AG08396 (cell line): ENCODE measurements at regions not wholly inside any gene's neighbourhood (a gene's known extent, or its start where the extent isn't known, plus 50 kb on each side); places are given as distances from the start of the nearest gene placed in this dataset.
A peak's percentile ranks its signal among the peaks of the same experiment; 100 is the strongest.
"Not testable (repeated sequence)": the region's sequence is repeated elsewhere in the genome, so short reads cannot be mapped to it uniquely, and the experiment has no call there.

ENCODE experiments used
- DNase-seq: peaks from one replicate; pipeline ENCODE4 v3.0.0; 2012; ENCODE audit warnings: low spot score, mixed read lengths

DNA sequence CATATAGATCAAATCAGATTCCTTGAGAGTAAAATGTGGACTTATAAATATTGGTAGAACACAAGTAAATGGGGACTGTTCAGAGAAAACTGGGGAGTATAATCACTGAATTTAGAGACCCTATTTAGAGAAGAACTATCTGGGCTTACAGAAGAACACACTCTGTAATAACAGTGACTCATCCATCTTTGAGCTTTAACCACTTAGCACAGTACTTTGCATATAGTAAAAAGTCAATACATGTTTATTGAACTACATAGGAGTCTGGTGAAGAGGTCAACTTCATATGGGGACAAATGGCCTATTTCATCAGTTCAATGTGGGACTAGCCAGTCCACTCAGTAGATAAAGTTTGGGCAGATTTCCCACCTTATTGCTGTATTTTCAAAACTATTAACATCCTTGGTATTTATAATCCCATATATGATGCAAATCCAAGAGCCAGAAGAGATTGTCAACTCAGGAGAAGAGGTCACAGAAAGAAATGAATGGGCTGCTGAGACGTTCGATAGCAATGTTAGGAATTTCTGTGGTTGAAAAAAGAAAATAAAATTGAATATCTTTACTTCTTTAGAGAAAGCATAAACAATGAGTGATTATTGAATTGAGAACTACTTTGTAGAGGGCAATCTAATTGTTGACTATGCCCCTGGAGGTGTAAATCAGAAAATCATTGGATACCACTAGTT is 119.3 kb upstream of the CACNA2D1 start:
- peak; percentile 43 for DNase-seq

DNA sequence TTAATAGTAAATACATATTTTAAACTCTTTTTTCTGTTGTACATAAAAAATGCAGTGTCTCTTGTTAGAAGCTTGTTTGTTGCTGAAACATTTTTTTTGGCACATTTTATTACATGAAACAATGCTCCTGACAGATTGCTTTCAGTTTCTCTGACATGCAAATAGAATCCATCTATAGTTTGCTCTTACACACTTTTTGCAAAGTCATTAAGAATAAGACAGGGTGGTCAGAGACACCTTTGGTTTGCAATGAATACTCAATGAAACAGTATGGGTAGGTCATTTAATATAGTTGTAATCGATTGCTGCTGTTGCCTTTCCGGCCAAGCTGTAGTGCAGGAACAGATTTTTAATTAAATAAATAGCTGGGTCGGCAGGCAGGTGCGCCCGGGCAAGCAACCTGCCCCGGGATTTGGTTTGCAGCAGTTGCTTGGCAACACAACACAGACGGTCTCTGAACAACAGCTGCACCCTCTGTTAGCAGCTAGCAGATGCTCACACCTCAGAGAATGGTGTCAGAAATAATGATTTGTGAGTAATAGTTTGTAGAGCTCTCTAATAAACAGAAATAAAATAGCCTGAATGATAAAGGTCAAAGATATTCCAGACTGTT is 115.7 kb upstream of the CACNA2D1 start:
- DNase-seq = no peak

GRCh38 chr7:82549616-82550285 is 106.2 kb upstream of the CACNA2D1 start:
- no peak for DNase-seq

DNA sequence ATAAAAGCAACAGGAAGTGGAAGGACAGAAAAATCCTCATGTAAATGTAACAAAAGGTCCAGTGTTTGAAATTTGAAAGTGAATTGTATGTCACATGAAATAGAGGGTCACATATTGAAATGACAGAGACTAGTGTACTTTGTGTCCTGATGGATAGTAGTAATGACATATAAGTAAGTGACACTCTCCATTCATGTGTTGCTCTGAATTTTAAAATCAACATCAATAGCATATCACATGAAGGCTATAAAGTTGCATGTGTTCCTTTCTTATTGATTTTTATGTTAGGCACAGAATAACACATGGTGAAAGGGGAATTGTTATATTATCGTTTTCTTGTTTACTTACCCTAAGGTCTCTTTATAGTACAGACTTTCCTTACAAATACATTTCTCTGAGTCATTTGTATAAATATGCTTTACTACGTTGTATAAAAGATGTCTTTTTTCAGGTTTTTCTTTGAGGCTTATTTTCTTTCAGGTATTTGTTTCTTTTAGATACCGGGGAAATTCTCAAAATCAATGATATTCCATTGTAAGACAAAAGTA is 104.6 kb upstream of the CACNA2D1 start:
- no peak for DNase-seq

DNA sequence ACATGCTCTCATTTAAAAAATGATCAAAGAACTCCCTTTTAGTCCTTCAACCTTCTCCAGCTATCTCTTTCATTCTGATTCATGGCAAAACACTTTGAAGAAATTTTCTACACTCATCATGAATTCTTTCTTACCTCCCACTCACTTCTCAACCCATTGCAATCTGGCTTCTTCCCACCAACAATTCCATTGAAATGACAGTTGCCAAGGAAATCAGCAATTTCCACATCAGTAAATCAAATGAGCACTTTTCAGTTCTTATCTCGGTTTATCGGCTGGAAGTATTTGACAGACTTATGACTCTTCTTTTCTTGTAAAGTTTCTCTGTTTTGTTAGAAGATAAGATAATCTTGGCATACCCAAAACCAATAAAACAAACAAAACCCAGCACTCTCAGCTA is 99.1 kb upstream of the CACNA2D1 start:
- DNase-seq = peak; percentile 43

GRCh38 chr7:82539969-82540368 is 96.4 kb upstream of the CACNA2D1 start:
- no peak for DNase-seq

GRCh38 chr7:82534684-82535083 is 91.1 kb upstream of the CACNA2D1 start:
- DNase-seq = peak; percentile 13

DNA sequence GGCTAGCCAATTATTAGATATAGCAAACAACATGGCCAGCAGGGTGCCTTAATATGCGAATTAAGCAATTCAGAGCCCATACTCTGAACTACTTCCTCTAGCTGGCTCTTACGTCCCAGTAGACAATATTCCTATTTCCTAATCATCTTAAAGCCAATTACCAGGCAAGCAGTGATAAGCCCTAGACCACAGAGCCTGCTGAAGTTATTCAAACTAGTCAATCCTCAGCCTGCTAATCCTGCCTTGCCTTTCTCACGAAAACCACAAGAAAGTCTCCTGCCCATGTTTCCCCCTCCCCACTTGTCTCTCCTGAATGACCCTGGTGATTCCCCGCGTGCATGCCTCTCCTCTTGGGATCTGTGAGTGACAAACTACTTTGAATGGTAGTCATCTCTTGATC is 86.8 kb upstream of the CACNA2D1 start:
- no peak for DNase-seq

- DNase-seq = no peak
Measured at GRCh38 chr7:82528577-82529310, 85.2 kb upstream of the CACNA2D1 start.

GRCh38 chr7:82527851-82528250 is 84.3 kb upstream of the CACNA2D1 start:
- no peak for DNase-seq

DNA sequence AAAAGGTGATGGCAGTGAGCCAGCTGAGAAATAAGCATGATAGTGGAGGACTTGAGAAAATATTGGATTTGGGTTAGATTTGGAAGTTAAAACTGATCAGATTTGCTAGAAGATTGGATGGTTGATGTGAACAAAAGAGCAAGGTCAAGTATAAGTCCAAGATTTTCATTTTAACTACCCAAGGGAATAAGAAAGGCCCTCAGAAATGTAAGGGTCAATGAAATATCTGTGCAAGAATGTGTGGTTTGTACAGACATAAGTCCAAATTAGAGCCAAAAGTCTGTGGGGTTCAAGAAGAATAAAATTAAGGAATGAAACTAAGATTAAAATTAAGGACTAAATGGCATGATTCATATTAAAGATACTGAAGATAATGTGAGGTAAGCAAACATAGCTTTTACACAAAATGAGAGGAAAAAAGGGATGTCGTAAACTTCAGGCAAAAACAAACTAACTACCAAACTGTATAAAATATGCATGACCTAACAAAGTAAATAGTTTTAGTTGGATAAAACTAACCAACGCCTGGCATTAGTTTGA is 78.4 kb upstream of the CACNA2D1 start:
- DNase-seq = no peak

DNA sequence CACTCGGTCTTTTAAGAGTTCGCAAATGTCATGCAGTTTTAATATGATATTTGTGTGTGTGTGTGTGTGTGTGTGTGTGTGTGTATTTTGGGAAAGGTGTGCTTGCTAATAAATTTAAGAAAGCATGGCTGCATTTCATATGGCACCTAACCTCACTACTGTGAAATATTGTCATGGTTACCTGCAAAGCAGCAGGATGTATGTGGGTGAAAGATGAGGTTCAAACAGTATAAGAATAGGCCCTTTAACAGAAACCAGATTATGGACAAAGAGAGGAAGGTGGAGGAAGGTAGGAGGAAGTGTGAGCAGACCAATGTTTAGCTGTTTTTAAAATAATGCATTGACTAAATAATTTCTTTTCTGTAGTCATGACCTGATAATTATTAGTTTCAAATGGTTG is 73.5 kb upstream of the CACNA2D1 start:
- no peak for DNase-seq

DNA sequence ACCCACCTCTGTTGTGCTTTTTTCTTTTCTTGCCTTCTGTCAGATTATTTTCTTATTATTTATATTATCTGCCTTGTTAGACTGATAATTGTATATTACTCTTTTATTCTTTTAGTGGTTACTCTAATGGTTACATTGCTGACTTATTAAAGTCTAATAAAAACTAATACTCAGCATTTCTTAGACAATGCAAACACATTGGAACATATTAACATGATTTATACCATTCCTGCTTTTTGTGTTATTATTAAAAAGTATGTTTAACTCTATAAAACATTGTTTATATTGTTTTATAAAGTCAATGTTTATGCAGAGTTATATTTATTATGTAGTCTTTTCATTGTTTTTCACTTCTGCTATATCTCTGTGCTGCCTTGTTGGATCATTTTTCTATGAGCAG is 68.0 kb upstream of the CACNA2D1 start:
- no peak for DNase-seq

GRCh38 chr7:82507976-82508677 is 64.5 kb upstream of the CACNA2D1 start:
- no peak for DNase-seq

DNA sequence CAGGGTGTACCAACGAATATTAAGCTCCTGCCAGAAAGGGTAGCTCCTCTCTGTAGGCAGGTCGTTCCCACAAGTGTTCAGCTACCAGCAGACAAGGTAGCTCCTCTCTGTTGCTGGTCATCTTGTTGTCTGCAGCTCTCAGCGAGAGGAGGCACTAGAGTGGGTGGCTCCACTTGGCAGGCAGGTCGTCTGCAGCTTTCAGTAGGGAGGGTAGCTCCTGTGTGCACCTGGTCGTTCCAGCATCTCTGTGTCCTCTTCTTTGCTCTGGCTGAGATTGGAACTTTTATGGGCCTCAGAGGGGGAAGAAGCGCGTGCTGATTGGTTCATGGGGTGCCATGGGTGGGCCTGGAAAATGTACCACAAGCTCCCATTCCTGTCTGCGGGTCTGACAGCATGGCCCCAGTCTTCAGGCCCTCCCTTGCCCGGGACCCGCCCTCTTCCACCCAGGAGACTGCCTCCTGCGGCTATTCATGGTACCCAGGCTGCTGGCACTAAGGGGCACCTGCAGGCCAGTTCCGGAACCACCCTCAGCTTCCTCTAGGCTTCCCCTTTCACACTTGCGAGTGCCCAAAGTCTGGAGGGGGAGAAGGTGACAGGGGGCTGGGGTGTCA is 63.9 kb upstream of the CACNA2D1 start:
- no peak for DNase-seq

DNA sequence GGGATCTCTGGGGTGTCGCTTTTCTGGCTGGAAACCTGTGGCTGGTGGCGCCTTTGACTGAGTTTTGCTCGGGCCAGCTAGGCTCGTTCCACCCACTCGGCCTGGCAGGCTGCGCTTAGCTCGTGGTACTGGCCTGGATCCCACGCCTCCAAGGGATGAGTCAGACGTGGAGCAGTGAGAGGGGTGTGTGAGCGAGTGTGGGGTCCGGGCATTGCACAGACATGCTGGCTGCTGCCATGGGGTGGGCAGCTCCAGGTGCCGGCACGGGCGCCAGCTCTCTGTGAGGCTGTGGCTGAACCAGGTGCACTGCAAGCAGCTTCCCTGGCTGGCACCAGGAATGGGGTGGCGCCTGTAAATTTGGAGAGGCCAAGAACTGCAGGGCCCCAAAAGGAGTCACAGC is 63.1 kb upstream of the CACNA2D1 start:
- DNase-seq = peak; percentile 81

DNA sequence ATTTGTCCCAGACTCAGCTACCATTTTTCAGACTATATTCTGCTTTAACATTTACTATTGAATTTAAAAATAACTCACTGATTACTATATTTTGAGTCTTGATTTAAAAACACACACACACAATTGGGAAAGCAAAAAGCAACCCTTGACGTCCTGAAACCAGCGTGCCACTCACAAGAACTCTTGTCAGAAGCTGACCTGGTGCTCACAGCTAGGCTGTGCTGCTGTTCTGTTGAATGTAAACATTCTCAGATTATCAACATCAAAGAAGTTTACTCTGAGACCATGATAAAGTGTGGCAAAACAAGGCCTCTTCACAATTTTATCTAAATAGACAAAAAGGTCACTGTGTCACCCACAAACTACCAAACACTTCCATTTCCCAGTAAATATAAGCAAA is 62.6 kb upstream of the CACNA2D1 start:
- peak; percentile 22 for DNase-seq

DNA sequence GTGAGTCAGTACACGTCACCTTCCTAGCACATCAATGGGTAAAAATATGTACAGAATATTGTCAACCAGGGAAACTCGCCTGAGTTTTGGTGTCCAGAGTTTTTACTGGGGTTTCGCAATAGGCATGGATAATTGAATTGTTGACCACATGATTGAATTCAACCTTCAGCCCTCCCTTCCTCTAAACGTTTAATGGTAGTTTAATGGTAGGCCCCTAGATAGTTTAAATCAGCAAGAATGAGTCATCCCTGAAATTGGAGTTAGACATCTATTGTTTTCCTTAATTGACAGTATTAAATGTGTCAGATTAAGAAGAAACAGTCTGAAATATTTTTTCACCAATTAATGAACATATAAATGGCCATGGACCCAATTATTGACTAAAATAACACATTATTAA is 57.8 kb upstream of the CACNA2D1 start:
- no peak for DNase-seq

GRCh38 chr7:82499546-82499945 is 56.0 kb upstream of the CACNA2D1 start:
- not testable (repeated sequence) for DNase-seq

DNA sequence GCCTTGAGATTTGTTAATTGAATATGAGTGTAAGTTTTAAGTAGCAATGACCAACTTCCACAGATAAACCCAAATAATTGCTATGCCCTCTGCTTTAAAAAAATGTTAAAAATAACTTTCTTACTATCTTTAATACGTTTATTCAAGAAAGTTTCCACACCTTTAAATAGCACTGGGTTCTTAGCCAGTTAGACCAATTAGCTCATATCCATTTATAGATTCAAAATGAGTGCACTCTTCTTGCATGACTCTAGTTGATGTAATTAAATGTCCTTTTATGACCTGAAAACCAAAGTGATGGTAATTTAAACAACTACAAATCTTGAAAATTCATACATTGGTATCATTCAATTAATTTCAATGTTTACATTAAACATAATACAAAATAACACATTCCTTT is 50.8 kb upstream of the CACNA2D1 start:
- no peak for DNase-seq
